Thyroid gland (tissue), 4 donors: ENCODE measurements at regions not wholly inside any gene's neighbourhood (a gene's known extent, or its start where the extent isn't known, plus 50 kb on each side); places are given as distances from the start of the nearest gene placed in this dataset.
"Not testable (repeated sequence)": the region's sequence is repeated elsewhere in the genome, so short reads cannot be mapped to it uniquely, and the experiment has no call there.

ENCODE experiments used
- POLR2A ChIP-seq, 2 donors: fragments of 450-650 bp; IDR thresholded peaks; one replicate each; pipeline ENCODE4 v1.6.1; 2017; ENCODE audit warnings: antibody characterized with exemption in 2 of 2, mild to moderate bottlenecking in 2 of 2, moderate library complexity in 1 of 2
- TF ChIP-seq, protein P1 (sequence below), 6 experiments: fragments of 200-600 bp in 3 of 6; fragments of 450-650 bp in 3 of 6; sonication (generic) in 3 of 6; IDR thresholded peaks; one replicate each; pipeline ENCODE4 v1.5.1; 2016 to 2019; ENCODE audit warnings: antibody characterized with exemption in 6 of 6, mild to moderate bottlenecking in 2 of 6, inconsistent platforms in 1 of 6, moderate library complexity in 1 of 6

- TF ChIP-seq, protein P1, sequence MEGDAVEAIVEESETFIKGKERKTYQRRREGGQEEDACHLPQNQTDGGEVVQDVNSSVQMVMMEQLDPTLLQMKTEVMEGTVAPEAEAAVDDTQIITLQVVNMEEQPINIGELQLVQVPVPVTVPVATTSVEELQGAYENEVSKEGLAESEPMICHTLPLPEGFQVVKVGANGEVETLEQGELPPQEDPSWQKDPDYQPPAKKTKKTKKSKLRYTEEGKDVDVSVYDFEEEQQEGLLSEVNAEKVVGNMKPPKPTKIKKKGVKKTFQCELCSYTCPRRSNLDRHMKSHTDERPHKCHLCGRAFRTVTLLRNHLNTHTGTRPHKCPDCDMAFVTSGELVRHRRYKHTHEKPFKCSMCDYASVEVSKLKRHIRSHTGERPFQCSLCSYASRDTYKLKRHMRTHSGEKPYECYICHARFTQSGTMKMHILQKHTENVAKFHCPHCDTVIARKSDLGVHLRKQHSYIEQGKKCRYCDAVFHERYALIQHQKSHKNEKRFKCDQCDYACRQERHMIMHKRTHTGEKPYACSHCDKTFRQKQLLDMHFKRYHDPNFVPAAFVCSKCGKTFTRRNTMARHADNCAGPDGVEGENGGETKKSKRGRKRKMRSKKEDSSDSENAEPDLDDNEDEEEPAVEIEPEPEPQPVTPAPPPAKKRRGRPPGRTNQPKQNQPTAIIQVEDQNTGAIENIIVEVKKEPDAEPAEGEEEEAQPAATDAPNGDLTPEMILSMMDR (IDR thresholded peaks at IDR 0.05): not testable (repeated sequence)
- TF ChIP-seq POLR2A (IDR thresholded peaks at IDR 0.05): not testable (repeated sequence)
These were observed 989.0 kb upstream of the TYRP1 start for GRCh38 chr9:11704198-11704597.
